ENCODE measurements at regions not wholly inside any gene's neighbourhood (a gene's known extent, or its start where the extent isn't known, plus 50 kb on each side); places are given as distances from the start of the nearest gene placed in this dataset.

GRCh38 chr9:26292943-26293342 is 599.7 kb downstream of the CAAP1 start:
- Histone ChIP-seq H3K27me3 (no peaks in the 10 kb centered on the region), H3K27ac (no peak overlapping the region), H3K4me3 (no peak overlapping the region), H3K4me1 (ENCODE audit: insufficient read depth) (no peaks in the 10 kb centered on the region), H3K36me3 (no peaks in the 10 kb centered on the region), H3K9me3 (no peaks in the 10 kb centered on the region)
- WGBS, 3 donors = 63 to 67% (median 63%) methylated on average over 3 of the region's 3 CpGs
- intact Hi-C loops (cut with DNase I) = no loop called here
- DNase-seq = no peak
- TF ChIP-seq CTCF (IDR thresholded peaks at IDR 0.05) (no peak), POLR2A (IDR thresholded peaks at IDR 0.05) (no peak), EP300 (IDR thresholded peaks at IDR 0.05) (no peak)

- no peak for DNase-seq
- no peaks in the 10 kb centered on the region for H3K9me3 ChIP-seq
- H3K27ac ChIP-seq = no peak overlapping the region
- no peaks in the 10 kb centered on the region for H3K4me1 ChIP-seq (ENCODE audit: insufficient read depth)
- intact Hi-C loops (cut with DNase I) = no loop called here
- TF ChIP-seq CTCF (IDR thresholded peaks at IDR 0.05) = no peak
- no peaks in the 10 kb centered on the region for H3K36me3 ChIP-seq
- WGBS, 3 donors = 50 to 66% (median 61%) methylated on average over 6 of the region's 6 CpGs
- no peak overlapping the region for H3K4me3 ChIP-seq
- H3K27me3 ChIP-seq = no peaks in the 10 kb centered on the region
These were observed 593.4 kb upstream of the TUSC1 start for GRCh38 chr9:26271495-26272122.

GRCh38 chr9:26266146-26266793 is 588.0 kb upstream of the TUSC1 start:
- DNase-seq = no peak
- 68 to 79% (median 73%) methylated on average over 2 of the region's 2 CpGs for WGBS, 3 donors
- intact Hi-C loops (cut with DNase I) = no loop called here

More at GRCh38 chr9:26266146-26266793, 588.0 kb upstream of the TUSC1 start:
- Histone ChIP-seq H3K27me3 (no peaks in the 10 kb centered on the region), H3K4me1 (ENCODE audit: insufficient read depth) (no peaks in the 10 kb centered on the region), H3K36me3 (no peaks in the 10 kb centered on the region), H3K27ac (no peak overlapping the region), H3K9me3 (no peaks in the 10 kb centered on the region), H3K4me3 (no peak overlapping the region)
- no peak for TF ChIP-seq CTCF (IDR thresholded peaks at IDR 0.05)
- no peak for TF ChIP-seq POLR2A (IDR thresholded peaks at IDR 0.05)
- no peak for TF ChIP-seq EP300 (IDR thresholded peaks at IDR 0.05)
